ENCODE measurements at regions not wholly inside any gene's neighbourhood (a gene's known extent, or its start where the extent isn't known, plus 50 kb on each side); places are given as distances from the start of the nearest gene placed in this dataset.

GRCh38 chr6:97805596-97805995 is 522.6 kb upstream of the MMS22L start:
- no peaks in the 10 kb centered on the region; the same call in 1 of the 2 replicates for H3K36me3 ChIP-seq (ENCODE audit: control insufficient read depth, insufficient read depth, low read length)
- H3K4me3 ChIP-seq (ENCODE audit: low read depth, low read length) = no peak overlapping the region
- H3K27ac ChIP-seq (ENCODE audit: low read depth, low read length) = no peak overlapping the region
- no peaks in the 10 kb centered on the region for H3K27me3 ChIP-seq (ENCODE audit: control insufficient read depth, insufficient read depth, low read length)
- no peaks in the 10 kb centered on the region; the same call in 1 of the 2 replicates for H3K9me3 ChIP-seq (ENCODE audit: control insufficient read depth, insufficient read depth, low read depth, low read length)
- no peak overlapping the region for H3K9ac ChIP-seq (ENCODE audit: low read length)
- no peaks in the 10 kb centered on the region for H3K4me1 ChIP-seq (ENCODE audit: control insufficient read depth, insufficient read depth, low read length)

DNA sequence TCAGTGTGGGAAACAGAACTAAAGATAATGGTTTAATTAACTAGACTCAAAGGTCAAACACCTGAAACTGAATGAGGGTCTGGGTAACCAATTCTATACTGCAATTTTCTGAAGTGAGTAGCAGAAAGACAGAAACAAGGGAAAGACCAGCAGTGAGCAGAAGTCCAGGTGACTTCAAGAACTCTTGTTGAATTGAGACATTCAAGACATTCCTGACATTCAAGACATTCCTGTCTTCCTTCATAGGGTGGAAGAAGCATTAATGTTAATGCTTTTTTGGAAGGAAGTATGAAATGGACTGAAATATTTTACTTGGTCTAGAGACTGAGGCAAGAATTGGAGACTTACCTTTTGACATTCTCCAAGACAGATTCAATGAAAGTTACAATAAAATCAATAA is 529.9 kb upstream of the MMS22L start:
- H3K4me3 ChIP-seq (ENCODE audit: low read depth, low read length) = no peak overlapping the region
- no peak overlapping the region for H3K9ac ChIP-seq (ENCODE audit: low read length)
- H3K9me3 ChIP-seq (ENCODE audit: control insufficient read depth, insufficient read depth, low read depth, low read length) = no peaks in the 10 kb centered on the region
- H3K27ac ChIP-seq (ENCODE audit: low read depth, low read length) = peak overlapping the region; percentile 31; the same call in 1 of the 2 replicates
- H3K27me3 ChIP-seq (ENCODE audit: control insufficient read depth, insufficient read depth, low read length) = no peaks in the 10 kb centered on the region
- H3K36me3 ChIP-seq (ENCODE audit: control insufficient read depth, insufficient read depth, low read length) = no peaks in the 10 kb centered on the region
- H3K4me1 ChIP-seq (ENCODE audit: control insufficient read depth, insufficient read depth, low read length) = peaks cover 24% of the 10 kb centered on the region

DNA sequence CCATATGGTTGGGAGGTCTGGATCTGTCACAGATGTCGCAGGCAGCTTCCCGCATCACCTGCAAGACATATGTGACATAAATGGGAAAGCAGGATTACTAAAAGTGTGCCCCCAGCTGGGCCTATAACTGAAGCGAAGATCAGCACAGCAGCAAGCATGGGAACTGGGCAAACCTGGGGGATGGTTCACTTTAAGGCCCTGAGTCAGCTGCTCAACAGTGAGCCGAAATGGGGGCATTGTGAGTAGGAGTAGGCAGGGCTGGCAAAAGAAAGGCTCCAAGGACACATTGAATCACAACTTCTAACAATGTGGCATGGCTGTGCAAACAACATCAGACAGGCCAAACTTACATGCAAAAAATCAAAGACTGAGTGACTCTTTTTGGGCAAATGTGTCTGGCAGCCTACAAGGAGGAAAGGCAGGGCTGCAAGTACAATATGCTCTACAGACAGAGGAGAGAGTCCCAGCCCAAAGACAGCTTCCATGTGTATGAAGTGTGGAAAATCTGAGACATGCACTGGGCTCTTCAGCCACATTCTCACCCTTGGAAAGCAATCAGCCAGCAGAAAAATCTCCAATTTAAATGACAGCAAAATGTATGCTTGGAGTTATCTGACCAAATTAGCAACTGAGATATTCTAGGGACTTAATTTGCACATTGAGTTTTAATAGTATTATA is 531.0 kb upstream of the MMS22L start:
- H3K36me3 ChIP-seq (ENCODE audit: control insufficient read depth, insufficient read depth, low read length) = no peaks in the 10 kb centered on the region
- no peaks in the 10 kb centered on the region for H3K27me3 ChIP-seq (ENCODE audit: control insufficient read depth, insufficient read depth, low read length)
- peaks cover 24% of the 10 kb centered on the region for H3K4me1 ChIP-seq (ENCODE audit: control insufficient read depth, insufficient read depth, low read length)
- no peak overlapping the region for H3K27ac ChIP-seq (ENCODE audit: low read depth, low read length)
- H3K4me3 ChIP-seq (ENCODE audit: low read depth, low read length) = no peak overlapping the region
- H3K9me3 ChIP-seq (ENCODE audit: control insufficient read depth, insufficient read depth, low read depth, low read length) = no peaks in the 10 kb centered on the region
- no peak overlapping the region for H3K9ac ChIP-seq (ENCODE audit: low read length)

GRCh38 chr6:97815301-97815812 is 532.3 kb upstream of the MMS22L start:
- Histone ChIP-seq H3K9ac (ENCODE audit: low read length) (no peak overlapping the region), H3K36me3 (ENCODE audit: control insufficient read depth, insufficient read depth, low read length) (no peaks in the 10 kb centered on the region), H3K4me3 (ENCODE audit: low read depth, low read length) (no peak overlapping the region), H3K4me1 (ENCODE audit: control insufficient read depth, insufficient read depth, low read length) (peaks cover 34% of the 10 kb centered on the region), H3K27me3 (ENCODE audit: control insufficient read depth, insufficient read depth, low read length) (no peaks in the 10 kb centered on the region), H3K9me3 (ENCODE audit: control insufficient read depth, insufficient read depth, low read depth, low read length) (no peaks in the 10 kb centered on the region), H3K27ac (ENCODE audit: low read depth, low read length) (no peak overlapping the region)

DNA sequence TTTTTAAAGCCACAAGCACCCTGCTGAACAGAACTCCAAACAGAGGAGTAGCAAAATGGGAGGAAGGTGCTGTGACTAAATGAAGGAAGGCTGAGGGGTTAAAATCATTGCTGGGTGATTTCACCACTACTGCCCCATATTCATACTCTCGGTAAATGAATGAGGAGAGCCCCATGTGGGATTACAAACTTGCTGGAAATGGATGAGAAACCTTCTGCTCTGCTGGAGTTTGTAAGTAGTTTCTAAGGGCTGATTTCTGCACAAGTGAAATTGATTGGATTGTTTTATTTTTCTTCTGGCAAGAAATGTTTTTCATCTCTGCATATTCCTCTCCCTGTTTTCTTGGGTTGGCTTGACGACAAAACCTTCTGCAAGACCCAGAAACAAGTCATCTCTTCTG is 533.5 kb upstream of the MMS22L start:
- Histone ChIP-seq H3K27ac (ENCODE audit: low read depth, low read length) (no peak overlapping the region), H3K4me3 (ENCODE audit: low read depth, low read length) (no peak overlapping the region), H3K27me3 (ENCODE audit: control insufficient read depth, insufficient read depth, low read length) (no peaks in the 10 kb centered on the region), H3K4me1 (ENCODE audit: control insufficient read depth, insufficient read depth, low read length) (peaks cover 35% of the 10 kb centered on the region), H3K9ac (ENCODE audit: low read length) (no peak overlapping the region), H3K36me3 (ENCODE audit: control insufficient read depth, insufficient read depth, low read length) (no peaks in the 10 kb centered on the region), H3K9me3 (ENCODE audit: control insufficient read depth, insufficient read depth, low read depth, low read length) (no peaks in the 10 kb centered on the region)

DNA sequence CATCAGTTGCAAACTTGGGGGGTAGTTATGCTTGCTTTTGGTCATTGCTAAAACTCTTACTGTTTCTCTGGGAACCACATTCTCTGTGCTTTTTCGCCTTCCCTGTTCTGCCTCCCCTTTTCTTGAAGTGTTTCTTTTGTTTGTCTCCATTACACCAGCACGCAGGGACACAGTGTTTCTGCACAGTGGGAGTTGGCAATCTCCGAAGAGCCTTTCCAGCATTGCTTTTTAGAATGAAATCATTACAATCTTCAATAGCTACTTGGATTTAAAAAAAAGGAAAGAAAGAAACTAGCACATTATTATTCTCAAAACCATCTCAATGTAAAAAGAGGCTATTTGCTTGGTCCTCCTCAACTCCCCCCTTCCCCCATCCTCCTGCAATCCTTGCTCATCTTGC is 536.7 kb upstream of the MMS22L start:
- H3K9ac ChIP-seq (ENCODE audit: low read length) = no peak overlapping the region
- peaks cover 28% of the 10 kb centered on the region for H3K4me1 ChIP-seq (ENCODE audit: control insufficient read depth, insufficient read depth, low read length)
- H3K9me3 ChIP-seq (ENCODE audit: control insufficient read depth, insufficient read depth, low read depth, low read length) = no peaks in the 10 kb centered on the region
- H3K27me3 ChIP-seq (ENCODE audit: control insufficient read depth, insufficient read depth, low read length) = no peaks in the 10 kb centered on the region
- no peak overlapping the region for H3K27ac ChIP-seq (ENCODE audit: low read depth, low read length)
- H3K4me3 ChIP-seq (ENCODE audit: low read depth, low read length) = no peak overlapping the region
- H3K36me3 ChIP-seq (ENCODE audit: control insufficient read depth, insufficient read depth, low read length) = no peaks in the 10 kb centered on the region

- no peaks in the 10 kb centered on the region for H3K9me3 ChIP-seq (ENCODE audit: control insufficient read depth, insufficient read depth, low read depth, low read length)
- peaks cover 24% of the 10 kb centered on the region for H3K4me1 ChIP-seq (ENCODE audit: control insufficient read depth, insufficient read depth, low read length)
- no peak overlapping the region for H3K4me3 ChIP-seq (ENCODE audit: low read depth, low read length)
- no peaks in the 10 kb centered on the region for H3K36me3 ChIP-seq (ENCODE audit: control insufficient read depth, insufficient read depth, low read length)
- no peak overlapping the region for H3K9ac ChIP-seq (ENCODE audit: low read length)
- no peak overlapping the region for H3K27ac ChIP-seq (ENCODE audit: low read depth, low read length)
- no peaks in the 10 kb centered on the region for H3K27me3 ChIP-seq (ENCODE audit: control insufficient read depth, insufficient read depth, low read length)
Observed at GRCh38 chr6:97820400-97820799, 537.4 kb upstream of the MMS22L start.

DNA sequence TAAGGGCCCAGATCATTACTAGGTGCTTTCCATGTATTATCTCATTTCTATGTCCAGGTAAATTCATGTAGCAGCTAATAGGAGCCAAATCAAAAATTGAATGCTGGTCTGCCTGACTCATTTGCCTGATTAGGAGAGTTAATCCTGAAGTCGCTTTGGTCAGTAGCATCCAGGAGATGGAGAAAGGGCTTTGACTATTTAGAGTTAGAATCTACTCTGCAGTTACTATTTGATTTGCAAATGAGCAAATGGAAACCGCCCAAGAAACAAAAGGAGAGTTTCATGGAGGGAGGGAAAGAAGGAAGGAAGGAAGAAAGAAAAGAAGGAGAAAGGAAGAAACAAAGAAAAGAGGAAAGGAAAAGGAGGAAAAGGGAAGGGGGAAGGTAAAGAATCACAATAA is 539.6 kb upstream of the MMS22L start:
- Histone ChIP-seq H3K27ac (ENCODE audit: low read depth, low read length) (no peak overlapping the region), H3K4me3 (ENCODE audit: low read depth, low read length) (no peak overlapping the region), H3K9ac (ENCODE audit: low read length) (no peak overlapping the region), H3K27me3 (ENCODE audit: control insufficient read depth, insufficient read depth, low read length) (no peaks in the 10 kb centered on the region), H3K4me1 (ENCODE audit: control insufficient read depth, insufficient read depth, low read length) (peaks cover 23% of the 10 kb centered on the region), H3K36me3 (ENCODE audit: control insufficient read depth, insufficient read depth, low read length) (no peaks in the 10 kb centered on the region), H3K9me3 (ENCODE audit: control insufficient read depth, insufficient read depth, low read depth, low read length) (no peaks in the 10 kb centered on the region)

GRCh38 chr6:97841763-97842162 is 558.7 kb upstream of the MMS22L start:
- Histone ChIP-seq H3K4me1 (ENCODE audit: control insufficient read depth, insufficient read depth, low read length) (peaks cover 11% of the 10 kb centered on the region; the same call in 1 of the 2 replicates), H3K9me3 (ENCODE audit: control insufficient read depth, insufficient read depth, low read depth, low read length) (no peaks in the 10 kb centered on the region), H3K36me3 (ENCODE audit: control insufficient read depth, insufficient read depth, low read length) (no peaks in the 10 kb centered on the region)

DNA sequence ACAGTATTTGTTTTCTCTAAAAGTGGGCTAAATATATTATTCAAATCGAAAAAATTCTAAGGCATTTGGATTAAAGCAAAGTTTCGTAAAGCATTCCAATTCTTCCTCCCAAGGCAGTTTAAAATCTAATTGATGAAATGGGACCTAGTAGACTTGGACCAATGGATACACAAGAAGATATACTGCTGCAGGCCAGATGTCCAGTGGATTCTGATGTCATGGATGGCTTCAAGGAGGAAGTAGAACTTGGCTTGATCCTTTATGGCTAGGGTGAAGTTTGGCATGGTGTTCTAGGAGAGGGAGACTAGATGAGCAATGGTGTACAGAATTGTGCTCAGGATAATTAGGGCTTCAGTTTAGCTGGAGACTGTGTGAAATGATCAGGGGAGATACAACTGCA is 559.5 kb upstream of the MMS22L start:
- no peak overlapping the region for H3K27ac ChIP-seq (ENCODE audit: low read depth, low read length)
- no peak overlapping the region for H3K9ac ChIP-seq (ENCODE audit: low read length)
- H3K4me3 ChIP-seq (ENCODE audit: low read depth, low read length) = no peak overlapping the region
- no peaks in the 10 kb centered on the region for H3K9me3 ChIP-seq (ENCODE audit: control insufficient read depth, insufficient read depth, low read depth, low read length)
- no peaks in the 10 kb centered on the region for H3K36me3 ChIP-seq (ENCODE audit: control insufficient read depth, insufficient read depth, low read length)
- H3K27me3 ChIP-seq (ENCODE audit: control insufficient read depth, insufficient read depth, low read length) = no peaks in the 10 kb centered on the region
- H3K4me1 ChIP-seq (ENCODE audit: control insufficient read depth, insufficient read depth, low read length) = peaks cover 4% of the 10 kb centered on the region; the same call in 1 of the 2 replicates

More at GRCh38 chr6:97841763-97842162, 558.7 kb upstream of the MMS22L start:
- Histone ChIP-seq H3K27ac (ENCODE audit: low read depth, low read length) (no peak overlapping the region), H3K27me3 (ENCODE audit: control insufficient read depth, insufficient read depth, low read length) (no peaks in the 10 kb centered on the region), H3K4me3 (ENCODE audit: low read depth, low read length) (no peak overlapping the region), H3K9ac (ENCODE audit: low read length) (no peak overlapping the region)

GRCh38 chr6:97849390-97849789 is 566.4 kb upstream of the MMS22L start:
- no peak overlapping the region for H3K27ac ChIP-seq (ENCODE audit: low read depth, low read length)
- H3K9me3 ChIP-seq (ENCODE audit: control insufficient read depth, insufficient read depth, low read depth, low read length) = no peaks in the 10 kb centered on the region
- H3K9ac ChIP-seq (ENCODE audit: low read length) = no peak overlapping the region
- H3K36me3 ChIP-seq (ENCODE audit: control insufficient read depth, insufficient read depth, low read length) = no peaks in the 10 kb centered on the region
- H3K4me3 ChIP-seq (ENCODE audit: low read depth, low read length) = no peak overlapping the region
- no peaks in the 10 kb centered on the region for H3K27me3 ChIP-seq (ENCODE audit: control insufficient read depth, insufficient read depth, low read length)
- H3K4me1 ChIP-seq (ENCODE audit: control insufficient read depth, insufficient read depth, low read length) = peaks cover 17% of the 10 kb centered on the region; the same call in 1 of the 2 replicates

Measured in HUES6 (cell line).